ENCODE measurements at regions not wholly inside any gene's neighbourhood (a gene's known extent, or its start where the extent isn't known, plus 50 kb on each side); places are given as distances from the start of the nearest gene placed in this dataset.

DNA sequence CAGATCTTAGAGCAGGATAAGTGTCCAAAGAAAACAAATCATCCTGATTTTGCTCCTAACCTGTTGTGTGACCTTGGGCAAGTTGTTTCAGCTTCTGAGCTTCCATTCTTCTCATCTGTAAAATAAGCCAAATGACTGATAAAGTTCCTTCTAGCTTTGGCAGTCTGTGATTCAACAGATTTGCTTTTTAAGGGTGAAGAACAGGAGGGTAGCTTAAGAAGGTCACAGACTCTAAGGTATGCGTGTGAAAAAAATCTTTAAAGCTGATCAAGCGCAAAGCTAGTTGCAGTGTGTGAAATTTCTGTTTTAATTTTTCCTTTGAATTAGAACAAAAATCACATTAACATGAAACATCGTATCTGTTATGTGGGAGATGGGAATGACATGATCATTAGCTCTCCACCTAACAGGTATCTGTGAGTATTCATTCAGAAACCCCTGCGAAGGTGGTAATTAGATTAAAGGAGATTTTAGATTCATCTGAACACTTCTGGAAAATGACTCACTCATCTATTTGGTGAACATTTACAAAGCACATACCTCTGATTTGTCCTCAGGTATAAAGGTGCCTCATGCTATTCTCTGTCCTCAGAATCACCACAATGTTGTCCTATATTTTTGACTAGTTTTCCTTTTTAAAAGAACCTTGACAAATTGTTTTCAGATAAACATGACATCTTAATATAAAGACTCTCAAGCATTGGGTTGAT lies 131.9 kb upstream of the CPM start:
- TF ChIP-seq EP300 (conservative IDR thresholded peaks at IDR 0.05; ENCODE audit: poor library complexity, severe bottlenecking), result no peak
- TF ChIP-seq EZH2 (IDR thresholded peaks at IDR 0.05; ENCODE audit: borderline replicate concordance, insufficient read depth, low read length, poor library complexity, severe bottlenecking), result no peak
- TF ChIP-seq, protein P1, sequence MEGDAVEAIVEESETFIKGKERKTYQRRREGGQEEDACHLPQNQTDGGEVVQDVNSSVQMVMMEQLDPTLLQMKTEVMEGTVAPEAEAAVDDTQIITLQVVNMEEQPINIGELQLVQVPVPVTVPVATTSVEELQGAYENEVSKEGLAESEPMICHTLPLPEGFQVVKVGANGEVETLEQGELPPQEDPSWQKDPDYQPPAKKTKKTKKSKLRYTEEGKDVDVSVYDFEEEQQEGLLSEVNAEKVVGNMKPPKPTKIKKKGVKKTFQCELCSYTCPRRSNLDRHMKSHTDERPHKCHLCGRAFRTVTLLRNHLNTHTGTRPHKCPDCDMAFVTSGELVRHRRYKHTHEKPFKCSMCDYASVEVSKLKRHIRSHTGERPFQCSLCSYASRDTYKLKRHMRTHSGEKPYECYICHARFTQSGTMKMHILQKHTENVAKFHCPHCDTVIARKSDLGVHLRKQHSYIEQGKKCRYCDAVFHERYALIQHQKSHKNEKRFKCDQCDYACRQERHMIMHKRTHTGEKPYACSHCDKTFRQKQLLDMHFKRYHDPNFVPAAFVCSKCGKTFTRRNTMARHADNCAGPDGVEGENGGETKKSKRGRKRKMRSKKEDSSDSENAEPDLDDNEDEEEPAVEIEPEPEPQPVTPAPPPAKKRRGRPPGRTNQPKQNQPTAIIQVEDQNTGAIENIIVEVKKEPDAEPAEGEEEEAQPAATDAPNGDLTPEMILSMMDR (IDR thresholded peaks at IDR 0.05; ENCODE audit: poor library complexity, severe bottlenecking), result no peak
- TF ChIP-seq POLR2AphosphoS5 (IDR thresholded peaks at IDR 0.05), result no peak

All from neural cell (in vitro differentiated cells).